Fibroblast of upper back skin (primary cell): ENCODE measurements at regions not wholly inside any gene's neighbourhood (a gene's known extent, or its start where the extent isn't known, plus 50 kb on each side); places are given as distances from the start of the nearest gene placed in this dataset.

Source experiments
- DNase-seq: peaks from one replicate; pipeline ENCODE4 v3.0.0-alpha.2; 2013

GRCh38 chr10:60465801-60466200 lies 76.1 kb upstream of the ANK3 start:
- DNase-seq = peak; percentile 40

GRCh38 chr10:60464659-60465058 lies 75.0 kb upstream of the ANK3 start:
- DNase-seq = no peak

GRCh38 chr10:60463746-60464145 lies 74.1 kb upstream of the ANK3 start:
- DNase-seq = peak; percentile 59

- DNase-seq = no peak
These were observed 72.0 kb upstream of the ANK3 start for GRCh38 chr10:60461688-60462087.

- DNase-seq = no peak
These were observed 70.2 kb upstream of the ANK3 start for GRCh38 chr10:60459701-60460457.

GRCh38 chr10:60456053-60456452 lies 66.4 kb upstream of the ANK3 start:
- DNase-seq = peak; percentile 52

- DNase-seq = no peak
These were observed 64.7 kb upstream of the ANK3 start for GRCh38 chr10:60454336-60454735.

GRCh38 chr10:60453036-60453435 lies 63.4 kb upstream of the ANK3 start:
- DNase-seq = no peak

- no peak for DNase-seq
These were observed 60.6 kb upstream of the ANK3 start for GRCh38 chr10:60450291-60450690.

- DNase-seq = no peak
These were observed 58.6 kb upstream of the ANK3 start for GRCh38 chr10:60448246-60448645.

GRCh38 chr10:60446851-60447250 lies 57.2 kb upstream of the ANK3 start:
- no peak for DNase-seq

- peak; percentile 44 for DNase-seq
These were observed 56.6 kb upstream of the ANK3 start for GRCh38 chr10:60446070-60446833.

GRCh38 chr10:60444494-60445064 lies 54.9 kb upstream of the ANK3 start:
- DNase-seq = peak; percentile 54

- DNase-seq = no peak
These were observed 53.7 kb upstream of the ANK3 start for GRCh38 chr10:60443346-60443745.

- DNase-seq = no peak
These were observed 51.8 kb upstream of the ANK3 start for GRCh38 chr10:60441515-60441914.

GRCh38 chr10:60439641-60440040 lies 50.0 kb upstream of the ANK3 start:
- DNase-seq = no peak
